Endothelial cell of umbilical vein (primary cell): ENCODE measurements at regions not wholly inside any gene's neighbourhood (a gene's known extent, or its start where the extent isn't known, plus 50 kb on each side); places are given as distances from the start of the nearest gene placed in this dataset.

Source experiments
- BruUV-seq: library from RNA; stranded (reverse); fragments of 400-500 nt; replicated peaks from 2 replicates; lab custom pipeline; 2021; lab: Mats Ljungman, UMichigan
- CTCF ChIA-PET: fragments of 300-600, 350-600 bp; sonication (Branson Sonifier 250); formaldehyde crosslinking; loops from one replicate; lab custom pipeline; 2021; ENCODE audit warnings: antibody characterized with exemption, inconsistent platforms; lab: Charles Lee
- POLR2A ChIA-PET: fragments of 300-600, 350-600 bp; sonication (Branson Sonifier 250); formaldehyde crosslinking; loops from one replicate; lab custom pipeline; 2021; ENCODE audit warnings: antibody characterized with exemption, inconsistent platforms; lab: Charles Lee
- DNase-seq: peaks from one replicate; pipeline ENCODE4 v3.0.0-alpha.2; 2011; ENCODE audit warnings: low read depth, low spot score
- FAIRE-seq: peaks from 2 replicates; lab custom pipeline; 2011; peaks lifted over from hg19 to GRCh38; lab: Jason Lieb, UNC
- H2AFZ ChIP-seq: 2 replicates; pipeline ENCODE4 v1.6.0; 2012; ENCODE audit warnings: low read depth, low read length, control low read depth, inconsistent platforms
- H3K27ac ChIP-seq: 2 replicates; pipeline ENCODE4 v1.5.1; 2011; ENCODE audit warnings: low read depth, mild to moderate bottlenecking, control low read depth, low read length, moderate library complexity; ENCODE audit not compliant: insufficient read depth
- H3K27me3 ChIP-seq, 2 experiments: 2 replicates each; pipeline versions ENCODE4 v1.6.0 to v1.6.1; 2011; ENCODE audit warnings: low read length in 2 of 2, mixed read lengths in 1 of 2; ENCODE audit not compliant: control insufficient read depth in 2 of 2, insufficient read depth in 2 of 2
- H3K36me3 ChIP-seq, 2 experiments: 2 replicates in 1 of 2; 3 replicates in 1 of 2; pipeline ENCODE4 v1.5.1; 2011; ENCODE audit warnings: low read length in 2 of 2, mild to moderate bottlenecking in 1 of 2, moderate library complexity in 1 of 2; ENCODE audit not compliant: control insufficient read depth in 2 of 2, insufficient read depth in 2 of 2; ENCODE audit errors: extremely low read depth in 1 of 2
- H3K4me1 ChIP-seq: 3 replicates; pipeline ENCODE4 v1.5.1; 2011; ENCODE audit warnings: mild to moderate bottlenecking, low read length; ENCODE audit not compliant: control insufficient read depth, insufficient read depth; ENCODE audit errors: extremely low read depth
- H3K4me2 ChIP-seq: 2 replicates; pipeline ENCODE4 v1.6.1; 2011; ENCODE audit warnings: low read length, control low read depth, mixed read lengths; ENCODE audit not compliant: insufficient read depth
- H3K4me3 ChIP-seq, 3 experiments: fragments of 200-600 bp in 1 of 3; sonication (generic), shearing (Covaris generic) in 1 of 3; replicated peaks in 1 of 3; 2 replicates each; pipeline ENCODE4 v1.5.1; 2011 to 2016; ENCODE audit warnings: control low read depth in 3 of 3, low read length in 3 of 3, mild to moderate bottlenecking in 2 of 3, inconsistent platforms in 1 of 3, low read depth in 1 of 3, moderate library complexity in 1 of 3; ENCODE audit not compliant: insufficient read depth in 1 of 3
- H3K79me2 ChIP-seq: 2 replicates; pipeline ENCODE4 v1.6.0; 2012; ENCODE audit warnings: low read length, inconsistent platforms; ENCODE audit not compliant: control insufficient read depth, insufficient read depth
- H3K9ac ChIP-seq: replicated peaks from 2 replicates; pipeline ENCODE3; 2011; ENCODE audit warnings: low read length, control low read depth; ENCODE audit not compliant: insufficient read depth; ENCODE audit errors: extremely low read depth
- H3K9me1 ChIP-seq: replicated peaks from 3 replicates; pipeline ENCODE4 v1.6.0; 2011; ENCODE audit warnings: mild to moderate bottlenecking, low read length; ENCODE audit not compliant: control insufficient read depth, insufficient read depth; ENCODE audit errors: extremely low read depth
- H3K9me3 ChIP-seq: replicated peaks from 2 replicates; pipeline ENCODE4 v1.5.1; 2012; ENCODE audit warnings: low read length, inconsistent platforms; ENCODE audit not compliant: control insufficient read depth, insufficient read depth
- H4K20me1 ChIP-seq: replicated peaks from 2 replicates; pipeline ENCODE3; 2011; ENCODE audit warnings: mild to moderate bottlenecking, low read length; ENCODE audit not compliant: control insufficient read depth, insufficient read depth; ENCODE audit errors: extremely low read depth
- EZH2 ChIP-seq: IDR thresholded peaks from 2 replicates; pipeline ENCODE4 v1.6.1; 2012; ENCODE audit warnings: borderline replicate concordance, low read depth, mild to moderate bottlenecking, moderate library complexity, low read length, inconsistent platforms; ENCODE audit not compliant: severe bottlenecking
- FOS ChIP-seq: IDR thresholded peaks from 2 replicates; pipeline ENCODE4 v1.6.1; 2011; ENCODE audit warnings: mild to moderate bottlenecking, low read length, moderate library complexity, borderline replicate concordance; ENCODE audit not compliant: insufficient read depth
- GATA2 ChIP-seq: IDR thresholded peaks from 2 replicates; pipeline ENCODE4 v1.7.0; 2011; ENCODE audit warnings: low read depth, mild to moderate bottlenecking, moderate library complexity, mixed read lengths, low read length; ENCODE audit not compliant: insufficient read length, insufficient read depth
- JUN ChIP-seq: IDR thresholded peaks from 2 replicates; pipeline ENCODE4 v1.6.1; 2011; ENCODE audit warnings: borderline replicate concordance, low read depth; ENCODE audit not compliant: insufficient read length, insufficient read depth
- MYC ChIP-seq: IDR thresholded peaks from one replicate; pipeline ENCODE4 v1.6.1; 2011; ENCODE audit warnings: mild to moderate bottlenecking, low read depth, low read length
- POLR2A ChIP-seq: IDR thresholded peaks from 2 replicates; pipeline ENCODE4 v1.6.1; 2012; ENCODE audit warnings: low read depth, mild to moderate bottlenecking, control low read depth, low read length
- POLR2AphosphoS5 ChIP-seq: IDR thresholded peaks from 2 replicates; pipeline ENCODE4 v1.6.1; 2012; ENCODE audit warnings: low read depth, mild to moderate bottlenecking, control low read depth, low read length, moderate library complexity; ENCODE audit not compliant: insufficient read depth
- dilution Hi-C: fragments of 300-500 bp; cut with MboI; formaldehyde crosslinking; loops from one replicate; pipeline ENCODE4 v1.15.0; 2019; ENCODE audit warnings: low sequenced_read_pairs; ENCODE audit not compliant: extremely low pct_ligation_motif_present
- intact Hi-C: fragments of 100-400 bp; cut with micrococcal nuclease; formaldehyde crosslinking; loops from one replicate; pipeline ENCODE4 v1.10.0; 2022
- TF ChIP-seq, protein P1 (sequence below): IDR thresholded peaks from 2 replicates; pipeline ENCODE4 v1.6.1; 2011; ENCODE audit not compliant: insufficient read depth, insufficient read length
- TF ChIP-seq, protein P2 (sequence below), 2 donors: IDR thresholded peaks; 1 replicate in 1 of 2; 2 replicates in 1 of 2; pipeline ENCODE4 v1.5.1; 2011; ENCODE audit warnings: low read length in 2 of 2, mild to moderate bottlenecking in 2 of 2, moderate library complexity in 2 of 2, control low read depth in 1 of 2, inconsistent platforms in 1 of 2, low read depth in 1 of 2; ENCODE audit not compliant: insufficient read depth in 1 of 2; ENCODE audit errors: extremely low read depth in 1 of 2

DNA sequence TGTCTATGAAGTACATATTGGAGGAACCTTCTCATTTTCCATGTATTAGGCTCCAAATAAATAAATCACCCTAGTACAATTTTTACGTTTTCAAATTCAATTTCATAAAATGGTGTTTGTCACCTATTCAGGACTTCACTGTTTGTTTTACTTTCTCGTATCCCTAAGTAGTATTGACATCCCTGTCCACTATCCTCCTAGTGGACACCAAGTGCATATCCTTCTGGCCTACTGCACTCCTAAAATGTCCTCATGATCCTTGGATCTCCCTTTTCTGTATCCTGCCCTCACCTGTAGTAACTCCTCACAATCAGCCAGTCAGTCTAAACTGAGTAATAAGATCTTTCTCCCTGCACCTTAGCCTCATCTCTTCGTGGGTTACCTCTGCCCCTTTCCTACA, 539.9 kb downstream of the DMRTA1 start:
- ChIA-PET CTCF (no interaction called here), POLR2A (no interaction called here)
- Histone ChIP-seq H3K9ac (no peak overlapping the region), H3K79me2 (no peaks in the 10 kb centered on the region), H3K27me3 (no peaks in the 10 kb centered on the region), H3K27ac (no peak overlapping the region), H3K9me1 (no peaks in the 10 kb centered on the region), H3K36me3 (no peaks in the 10 kb centered on the region), H3K4me3 (no peak overlapping the region), H3K9me3 (no peaks in the 10 kb centered on the region), H3K4me1 (no peaks in the 10 kb centered on the region), H4K20me1 (no peaks in the 10 kb centered on the region), H3K4me2 (no peak overlapping the region), H2AFZ (no peak overlapping the region)
- TF ChIP-seq JUN (no peak), POLR2A (no peak), POLR2AphosphoS5 (no peak), FOS (no peak), EZH2 (no peak), MYC (no peak), GATA2 (no peak)
- TF ChIP-seq, protein P1, sequence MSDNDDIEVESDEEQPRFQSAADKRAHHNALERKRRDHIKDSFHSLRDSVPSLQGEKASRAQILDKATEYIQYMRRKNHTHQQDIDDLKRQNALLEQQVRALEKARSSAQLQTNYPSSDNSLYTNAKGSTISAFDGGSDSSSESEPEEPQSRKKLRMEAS = no peak
- TF ChIP-seq, protein P2, sequence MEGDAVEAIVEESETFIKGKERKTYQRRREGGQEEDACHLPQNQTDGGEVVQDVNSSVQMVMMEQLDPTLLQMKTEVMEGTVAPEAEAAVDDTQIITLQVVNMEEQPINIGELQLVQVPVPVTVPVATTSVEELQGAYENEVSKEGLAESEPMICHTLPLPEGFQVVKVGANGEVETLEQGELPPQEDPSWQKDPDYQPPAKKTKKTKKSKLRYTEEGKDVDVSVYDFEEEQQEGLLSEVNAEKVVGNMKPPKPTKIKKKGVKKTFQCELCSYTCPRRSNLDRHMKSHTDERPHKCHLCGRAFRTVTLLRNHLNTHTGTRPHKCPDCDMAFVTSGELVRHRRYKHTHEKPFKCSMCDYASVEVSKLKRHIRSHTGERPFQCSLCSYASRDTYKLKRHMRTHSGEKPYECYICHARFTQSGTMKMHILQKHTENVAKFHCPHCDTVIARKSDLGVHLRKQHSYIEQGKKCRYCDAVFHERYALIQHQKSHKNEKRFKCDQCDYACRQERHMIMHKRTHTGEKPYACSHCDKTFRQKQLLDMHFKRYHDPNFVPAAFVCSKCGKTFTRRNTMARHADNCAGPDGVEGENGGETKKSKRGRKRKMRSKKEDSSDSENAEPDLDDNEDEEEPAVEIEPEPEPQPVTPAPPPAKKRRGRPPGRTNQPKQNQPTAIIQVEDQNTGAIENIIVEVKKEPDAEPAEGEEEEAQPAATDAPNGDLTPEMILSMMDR (IDR thresholded peaks at IDR 0.05; ENCODE audit: extremely low read depth in 1 of 2, insufficient read depth in 1 of 2, low read depth in 1 of 2, low read length in 2 of 2) = no peak
- DNase-seq = no peak
- intact Hi-C loops = no loop called here
- no peak for FAIRE-seq
- BruUV-seq = no TSS peak
- dilution Hi-C loops = no loop called here
